ENCODE measurements at regions not wholly inside any gene's neighbourhood (a gene's known extent, or its start where the extent isn't known, plus 50 kb on each side); places are given as distances from the start of the nearest gene placed in this dataset.

DNA sequence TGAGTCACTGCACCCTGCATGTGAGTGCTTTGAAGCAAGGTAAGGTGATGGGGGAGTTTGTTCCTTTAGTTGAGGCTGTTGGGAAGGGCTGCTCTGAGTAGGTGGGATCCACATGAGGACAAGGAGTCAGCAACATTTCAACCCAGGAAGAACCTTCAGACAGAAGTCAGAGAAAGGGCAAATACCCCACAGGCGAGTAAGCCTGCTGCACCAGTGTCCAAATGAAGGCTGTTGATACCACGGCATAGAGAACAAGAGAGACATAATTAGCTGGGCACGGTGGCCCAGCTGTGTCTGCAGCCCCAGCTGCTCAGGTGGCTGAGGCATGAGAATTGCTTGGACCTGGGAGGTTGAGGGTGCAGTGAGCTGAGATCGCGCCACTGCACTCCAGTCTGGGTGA, 54.3 kb upstream of the CLMP start:
- intact Hi-C loops (cut with DNase I): loop anchor here (5.0 kb wide), 1 partner anchor 142 kb away; no protein-coding TSS in a partner anchor
- H3K4me1 ChIP-seq (ENCODE audit: control insufficient read depth in 2 of 3, insufficient read depth in 2 of 3, low read depth in 1 of 3, low read length in 3 of 3): no peaks in the 10 kb centered on the region
- H3K36me3 ChIP-seq (ENCODE audit: control insufficient read depth in 2 of 3, insufficient read depth in 3 of 3, low read length in 3 of 3): no peaks in the 10 kb centered on the region
- FAIRE-seq (no peak), DNase-seq (no peak)
- no peak overlapping the region for H3K27ac ChIP-seq (ENCODE audit: low read depth in 2 of 2, low read length in 2 of 2)
- H3K4me3 ChIP-seq (ENCODE audit: low read length in 3 of 3): no peak overlapping the region
- TF ChIP-seq, protein P1, sequence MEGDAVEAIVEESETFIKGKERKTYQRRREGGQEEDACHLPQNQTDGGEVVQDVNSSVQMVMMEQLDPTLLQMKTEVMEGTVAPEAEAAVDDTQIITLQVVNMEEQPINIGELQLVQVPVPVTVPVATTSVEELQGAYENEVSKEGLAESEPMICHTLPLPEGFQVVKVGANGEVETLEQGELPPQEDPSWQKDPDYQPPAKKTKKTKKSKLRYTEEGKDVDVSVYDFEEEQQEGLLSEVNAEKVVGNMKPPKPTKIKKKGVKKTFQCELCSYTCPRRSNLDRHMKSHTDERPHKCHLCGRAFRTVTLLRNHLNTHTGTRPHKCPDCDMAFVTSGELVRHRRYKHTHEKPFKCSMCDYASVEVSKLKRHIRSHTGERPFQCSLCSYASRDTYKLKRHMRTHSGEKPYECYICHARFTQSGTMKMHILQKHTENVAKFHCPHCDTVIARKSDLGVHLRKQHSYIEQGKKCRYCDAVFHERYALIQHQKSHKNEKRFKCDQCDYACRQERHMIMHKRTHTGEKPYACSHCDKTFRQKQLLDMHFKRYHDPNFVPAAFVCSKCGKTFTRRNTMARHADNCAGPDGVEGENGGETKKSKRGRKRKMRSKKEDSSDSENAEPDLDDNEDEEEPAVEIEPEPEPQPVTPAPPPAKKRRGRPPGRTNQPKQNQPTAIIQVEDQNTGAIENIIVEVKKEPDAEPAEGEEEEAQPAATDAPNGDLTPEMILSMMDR (IDR thresholded peaks at IDR 0.05; ENCODE audit: borderline replicate concordance, extremely low read depth, insufficient read depth): no peak
- H3K27me3 ChIP-seq (ENCODE audit: control insufficient read depth, insufficient read depth, low read length): no peaks in the 10 kb centered on the region
- H3K9ac ChIP-seq (ENCODE audit: low read length in 3 of 3): no peak overlapping the region
- H3K9me3 ChIP-seq (ENCODE audit: control insufficient read depth in 2 of 3, insufficient read depth in 1 of 3, low read length in 3 of 3): no peaks in the 10 kb centered on the region

DNA sequence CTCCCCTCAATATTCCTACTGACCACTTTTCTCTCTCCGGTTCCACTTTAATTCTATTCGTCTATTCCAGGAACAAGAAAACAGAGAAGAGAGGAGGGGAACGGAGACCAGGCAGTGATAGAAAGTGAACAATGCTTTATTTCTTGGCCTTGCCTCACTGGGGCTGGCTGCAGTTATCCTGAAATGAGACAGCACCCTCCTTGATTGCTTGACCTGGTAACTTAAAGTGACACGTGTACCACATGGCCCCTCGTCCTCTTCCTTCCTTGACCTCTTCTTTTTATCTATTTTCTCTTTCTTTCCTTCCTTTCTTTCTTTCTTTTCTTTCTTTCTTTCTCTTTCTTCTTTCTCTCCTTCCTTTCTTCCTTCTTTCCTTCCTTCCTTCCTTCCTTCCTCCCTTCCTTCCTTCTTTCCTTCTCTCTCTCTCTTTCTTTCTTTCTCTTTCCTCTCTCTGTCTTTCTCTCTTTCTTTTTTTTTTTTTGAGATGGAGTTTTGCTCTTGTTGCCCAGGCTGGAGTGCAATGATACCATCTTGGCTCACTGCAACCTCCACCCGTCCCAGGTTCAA, 52.8 kb upstream of the CLMP start:
- Histone ChIP-seq H3K27ac (ENCODE audit: low read depth in 2 of 2, low read length in 2 of 2) (no peak overlapping the region), H3K36me3 (ENCODE audit: control insufficient read depth in 2 of 3, insufficient read depth in 3 of 3, low read length in 3 of 3) (no peaks in the 10 kb centered on the region), H3K9ac (ENCODE audit: low read length in 3 of 3) (no peak overlapping the region), H3K9me3 (ENCODE audit: control insufficient read depth in 2 of 3, insufficient read depth in 1 of 3, low read length in 3 of 3) (no peaks in the 10 kb centered on the region), H3K27me3 (ENCODE audit: control insufficient read depth, insufficient read depth, low read length) (no peaks in the 10 kb centered on the region), H3K4me3 (ENCODE audit: low read length in 3 of 3) (no peak overlapping the region), H3K4me1 (ENCODE audit: control insufficient read depth in 2 of 3, insufficient read depth in 2 of 3, low read depth in 1 of 3, low read length in 3 of 3) (no peaks in the 10 kb centered on the region)
- intact Hi-C loops (cut with DNase I): loop anchor here (5.0 kb wide), 1 partner anchor 141 kb away; no protein-coding TSS in a partner anchor
- FAIRE-seq (no peak), DNase-seq (no peak)
- TF ChIP-seq, protein P1 (IDR thresholded peaks at IDR 0.05; ENCODE audit: borderline replicate concordance, extremely low read depth, insufficient read depth): no peak

DNA sequence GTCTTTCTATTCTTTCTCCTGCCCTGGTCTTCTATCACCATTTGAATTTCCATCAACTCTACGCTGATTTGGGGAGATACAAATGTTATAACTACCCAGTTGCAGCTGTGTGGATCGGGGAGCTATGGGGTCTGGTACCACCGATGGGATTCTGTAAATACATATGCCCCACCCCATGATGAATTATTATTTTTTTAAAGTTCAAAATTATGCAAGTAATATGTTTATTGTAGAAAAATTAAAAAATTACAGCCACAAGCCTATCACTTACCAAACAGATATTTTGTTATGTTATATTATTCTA, 52.4 kb upstream of the CLMP start:
- Histone ChIP-seq H3K4me1 (ENCODE audit: control insufficient read depth in 2 of 3, insufficient read depth in 2 of 3, low read depth in 1 of 3, low read length in 3 of 3) (no peaks in the 10 kb centered on the region), H3K27ac (ENCODE audit: low read depth in 2 of 2, low read length in 2 of 2) (no peak overlapping the region)
- intact Hi-C loops (cut with DNase I): loop anchor here (5.0 kb wide), 1 partner anchor 140 kb away; no protein-coding TSS in a partner anchor

More for the DNA sequence above, 52.4 kb upstream of the CLMP start:
- TF ChIP-seq, protein P1 (IDR thresholded peaks at IDR 0.05; ENCODE audit: borderline replicate concordance, extremely low read depth, insufficient read depth): no peak
- no peak overlapping the region for H3K9ac ChIP-seq (ENCODE audit: low read length in 3 of 3)
- no peak for DNase-seq
- no peaks in the 10 kb centered on the region for H3K27me3 ChIP-seq (ENCODE audit: control insufficient read depth, insufficient read depth, low read length)
- no peak overlapping the region for H3K4me3 ChIP-seq (ENCODE audit: low read length in 3 of 3)
- FAIRE-seq: no peak
- H3K36me3 ChIP-seq (ENCODE audit: control insufficient read depth in 2 of 3, insufficient read depth in 3 of 3, low read length in 3 of 3): no peaks in the 10 kb centered on the region
- H3K9me3 ChIP-seq (ENCODE audit: control insufficient read depth in 2 of 3, insufficient read depth in 1 of 3, low read length in 3 of 3): no peaks in the 10 kb centered on the region
